Dendritic cell treated with granulocyte-macrophage colony-stimulating factor and Interleukin-4, amounts not matched to agents 40 ng/mL and 50 ng/mL, for 4 days (primary cell): ENCODE measurements at regions not wholly inside any gene's neighbourhood (a gene's known extent, or its start where the extent isn't known, plus 50 kb on each side); places are given as distances from the start of the nearest gene placed in this dataset.
"Not testable (repeated sequence)": the region's sequence is repeated elsewhere in the genome, so short reads cannot be mapped to it uniquely, and the experiment has no call there.

Source experiments
- H3K27ac Mint-ChIP-seq: one replicate; pipeline ENCODE4 v1.8.0; 2022; ENCODE audit warnings: mild to moderate bottlenecking, mixed read lengths
- H3K27me3 Mint-ChIP-seq: one replicate; pipeline ENCODE4 v1.8.0; 2022; ENCODE audit warnings: mild to moderate bottlenecking, mixed read lengths
- H3K36me3 Mint-ChIP-seq: one replicate; pipeline ENCODE4 v1.8.0; 2022; ENCODE audit warnings: low read depth, mixed read lengths
- H3K4me1 Mint-ChIP-seq: one replicate; pipeline ENCODE4 v1.8.0; 2022; ENCODE audit warnings: low read depth, mixed read lengths
- H3K4me3 Mint-ChIP-seq: one replicate; pipeline ENCODE4 v1.8.0; 2022; ENCODE audit warnings: mild to moderate bottlenecking, moderate library complexity, mixed read lengths
- H3K9me3 Mint-ChIP-seq: one replicate; pipeline ENCODE4 v1.8.0; 2022; ENCODE audit warnings: mixed read lengths
- intact Hi-C: fragments of 100-400 bp; cut with micrococcal nuclease; formaldehyde crosslinking; loops from one replicate; pipeline ENCODE4 v1.15.0; 2022

- no peak overlapping the region for H3K27ac Mint-ChIP-seq
These were observed 69.2 kb upstream of the ALOX12 start for GRCh38 chr17:6926667-6927066.

GRCh38 chr17:6927290-6928126, 68.3 kb upstream of the ALOX12 start:
- intact Hi-C loops = no loop called here
- Mint-ChIP-seq H3K27me3 (peaks cover 1% of the 10 kb centered on the region), H3K4me3 (no peak overlapping the region), H3K27ac (no peak overlapping the region), H3K9me3 (no peaks in the 10 kb centered on the region), H3K36me3 (no peaks in the 10 kb centered on the region), H3K4me1 (peaks cover 5% of the 10 kb centered on the region)

More at GRCh38 chr17:6926667-6927066, 69.2 kb upstream of the ALOX12 start:
- Mint-ChIP-seq H3K9me3 (no peaks in the 10 kb centered on the region), H3K36me3 (no peaks in the 10 kb centered on the region), H3K27me3 (peaks cover 3% of the 10 kb centered on the region), H3K4me3 (no peak overlapping the region), H3K4me1 (peaks cover 5% of the 10 kb centered on the region)
- intact Hi-C loops = no loop called here

- H3K27ac Mint-ChIP-seq = no peak overlapping the region
- peaks cover 5% of the 10 kb centered on the region for H3K4me1 Mint-ChIP-seq
- H3K36me3 Mint-ChIP-seq = no peaks in the 10 kb centered on the region
These were observed 67.7 kb upstream of the ALOX12 start for GRCh38 chr17:6928193-6928592.

GRCh38 chr17:6930749-6931148, 65.1 kb upstream of the ALOX12 start:
- H3K4me1 Mint-ChIP-seq = peaks cover 11% of the 10 kb centered on the region
- H3K27ac Mint-ChIP-seq = no peak overlapping the region
- H3K9me3 Mint-ChIP-seq = peaks cover 9% of the 10 kb centered on the region
- intact Hi-C loops = no loop called here
- H3K36me3 Mint-ChIP-seq = no peaks in the 10 kb centered on the region
- no peaks in the 10 kb centered on the region for H3K27me3 Mint-ChIP-seq
- no peak overlapping the region for H3K4me3 Mint-ChIP-seq

More at GRCh38 chr17:6928193-6928592, 67.7 kb upstream of the ALOX12 start:
- H3K9me3 Mint-ChIP-seq = no peaks in the 10 kb centered on the region
- intact Hi-C loops = no loop called here
- no peaks in the 10 kb centered on the region for H3K27me3 Mint-ChIP-seq
- no peak overlapping the region for H3K4me3 Mint-ChIP-seq

GRCh38 chr17:6934544-6934943, 61.3 kb upstream of the ALOX12 start:
- H3K36me3 Mint-ChIP-seq, H3K27ac Mint-ChIP-seq, H3K9me3 Mint-ChIP-seq, H3K4me3 Mint-ChIP-seq, H3K27me3 Mint-ChIP-seq, intact Hi-C loops: not testable (repeated sequence)
- H3K4me1 Mint-ChIP-seq = peaks cover 13% of the 10 kb centered on the region

- peak overlapping the region; percentile 85 for H3K27ac Mint-ChIP-seq
These were observed 59.4 kb upstream of the ALOX12 start for GRCh38 chr17:6936370-6937028.

GRCh38 chr17:6938637-6939036, 57.2 kb upstream of the ALOX12 start:
- intact Hi-C loops = no loop called here
- Mint-ChIP-seq H3K9me3 (peaks cover 9% of the 10 kb centered on the region), H3K27ac (no peak overlapping the region), H3K36me3 (no peaks in the 10 kb centered on the region), H3K4me3 (no peak overlapping the region), H3K27me3 (no peaks in the 10 kb centered on the region), H3K4me1 (peaks cover 23% of the 10 kb centered on the region)

More at GRCh38 chr17:6936370-6937028, 59.4 kb upstream of the ALOX12 start:
- Mint-ChIP-seq H3K27me3 (no peaks in the 10 kb centered on the region), H3K4me3 (peak overlapping the region; percentile 59), H3K9me3 (peaks cover 9% of the 10 kb centered on the region), H3K4me1 (peaks cover 13% of the 10 kb centered on the region), H3K36me3 (no peaks in the 10 kb centered on the region)
- intact Hi-C loops = no loop called here

GRCh38 chr17:6940186-6940649, 55.6 kb upstream of the ALOX12 start:
- H3K4me1 Mint-ChIP-seq = peaks cover 23% of the 10 kb centered on the region
- no peaks in the 10 kb centered on the region for H3K36me3 Mint-ChIP-seq
- H3K9me3 Mint-ChIP-seq = no peaks in the 10 kb centered on the region
- intact Hi-C loops = no loop called here
- no peaks in the 10 kb centered on the region for H3K27me3 Mint-ChIP-seq
- H3K4me3 Mint-ChIP-seq = no peak overlapping the region
- no peak overlapping the region for H3K27ac Mint-ChIP-seq

GRCh38 chr17:6941989-6942388, 53.9 kb upstream of the ALOX12 start:
- intact Hi-C loops = no loop called here
- Mint-ChIP-seq H3K9me3 (no peaks in the 10 kb centered on the region), H3K27ac (no peak overlapping the region), H3K4me3 (no peak overlapping the region), H3K4me1 (peaks cover 11% of the 10 kb centered on the region), H3K27me3 (no peaks in the 10 kb centered on the region), H3K36me3 (no peaks in the 10 kb centered on the region)

- intact Hi-C loops = no loop called here
- H3K27me3 Mint-ChIP-seq = no peaks in the 10 kb centered on the region
- no peak overlapping the region for H3K27ac Mint-ChIP-seq
- H3K4me3 Mint-ChIP-seq = no peak overlapping the region
- peaks cover 18% of the 10 kb centered on the region for H3K4me1 Mint-ChIP-seq
- H3K36me3 Mint-ChIP-seq = no peaks in the 10 kb centered on the region
- H3K9me3 Mint-ChIP-seq = no peaks in the 10 kb centered on the region
These were observed 52.4 kb upstream of the ALOX12 start for GRCh38 chr17:6943406-6943805.
